ENCODE measurements at regions not wholly inside any gene's neighbourhood (a gene's known extent, or its start where the extent isn't known, plus 50 kb on each side); places are given as distances from the start of the nearest gene placed in this dataset.

- TF ChIP-seq, protein P1, sequence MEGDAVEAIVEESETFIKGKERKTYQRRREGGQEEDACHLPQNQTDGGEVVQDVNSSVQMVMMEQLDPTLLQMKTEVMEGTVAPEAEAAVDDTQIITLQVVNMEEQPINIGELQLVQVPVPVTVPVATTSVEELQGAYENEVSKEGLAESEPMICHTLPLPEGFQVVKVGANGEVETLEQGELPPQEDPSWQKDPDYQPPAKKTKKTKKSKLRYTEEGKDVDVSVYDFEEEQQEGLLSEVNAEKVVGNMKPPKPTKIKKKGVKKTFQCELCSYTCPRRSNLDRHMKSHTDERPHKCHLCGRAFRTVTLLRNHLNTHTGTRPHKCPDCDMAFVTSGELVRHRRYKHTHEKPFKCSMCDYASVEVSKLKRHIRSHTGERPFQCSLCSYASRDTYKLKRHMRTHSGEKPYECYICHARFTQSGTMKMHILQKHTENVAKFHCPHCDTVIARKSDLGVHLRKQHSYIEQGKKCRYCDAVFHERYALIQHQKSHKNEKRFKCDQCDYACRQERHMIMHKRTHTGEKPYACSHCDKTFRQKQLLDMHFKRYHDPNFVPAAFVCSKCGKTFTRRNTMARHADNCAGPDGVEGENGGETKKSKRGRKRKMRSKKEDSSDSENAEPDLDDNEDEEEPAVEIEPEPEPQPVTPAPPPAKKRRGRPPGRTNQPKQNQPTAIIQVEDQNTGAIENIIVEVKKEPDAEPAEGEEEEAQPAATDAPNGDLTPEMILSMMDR (IDR thresholded peaks at IDR 0.05; ENCODE audit: low read length), result no peak
- TF ChIP-seq EZH2 (IDR thresholded peaks at IDR 0.05; ENCODE audit: borderline replicate concordance, low read length), result no peak
These were observed 227.9 kb upstream of the MARCKS start for GRCh38 chr6:113629256-113629655.
